GM12878 (cell line): ENCODE measurements at regions not wholly inside any gene's neighbourhood (a gene's known extent, or its start where the extent isn't known, plus 50 kb on each side); places are given as distances from the start of the nearest gene placed in this dataset.

Experiments used
- ATAC-seq: fragments of 200-7000 bp; cut with Tn5 transposase; 3 replicates; pipeline ENCODE4 v1.9.1; 2020; ENCODE audit warnings: mild to moderate bottlenecking, moderate library complexity
- BruUV-seq: library from RNA; stranded (reverse); fragments of 400-500 nt; replicated peaks from 2 replicates; lab custom pipeline; 2021; lab: Mats Ljungman, UMichigan
- CTCF ChIA-PET: fragments of 300-600 bp; sonication (Branson Sonifier 250); formaldehyde crosslinking; extraction: SDS; loops from one replicate; lab custom pipeline; 2021; ENCODE audit warnings: inconsistent platforms; lab: Yijun Ruan, JAX
- POLR2A ChIA-PET: fragments of 350-600 bp; formaldehyde crosslinking; extraction: SDS; loops from one replicate; lab custom pipeline; 2021; ENCODE audit warnings: inconsistent platforms; lab: Charles Lee
- RAD21 ChIA-PET: fragments of 300-600 bp; sonication (Branson Sonifier 250); formaldehyde crosslinking; loops from one replicate; lab custom pipeline; 2023; ENCODE audit warnings: antibody characterized with exemption; ENCODE audit not compliant: unreplicated experiment; lab: Charles Lee
- SMC1A ChIA-PET: fragments of 300-600 bp; sonication (Branson Sonifier 250); formaldehyde crosslinking; loops from one replicate; lab custom pipeline; 2023; ENCODE audit not compliant: unreplicated experiment, uncharacterized antibody; lab: Charles Lee
- DNase-seq: peaks from one replicate; pipeline ENCODE4 v3.0.0-alpha.2; 2011; ENCODE audit warnings: low read depth, low spot score
- FAIRE-seq: peaks from 3 replicates; lab custom pipeline; 2011; peaks lifted over from hg19 to GRCh38; lab: Jason Lieb, UNC
- H2AFZ ChIP-seq: 2 replicates; pipeline ENCODE4 v1.6.0; 2011; ENCODE audit warnings: low read depth, low read length, control low read depth; ENCODE audit not compliant: control insufficient read depth
- H3K27ac ChIP-seq: 2 replicates; pipeline ENCODE4 v1.5.1; 2011; ENCODE audit warnings: control low read depth; ENCODE audit not compliant: control insufficient read depth, insufficient read depth
- H3K27me3 ChIP-seq, 2 experiments: replicated peaks in 1 of 2; 2 replicates each; pipeline versions ENCODE4 v1.6.0 to v1.6.1; 2011; ENCODE audit warnings: low read length in 1 of 2; ENCODE audit not compliant: control insufficient read depth in 2 of 2, insufficient read depth in 2 of 2
- H3K36me3 ChIP-seq, 2 experiments: 2 replicates each; pipeline ENCODE4 v1.5.1; 2011; ENCODE audit warnings: low read length in 1 of 2; ENCODE audit not compliant: control insufficient read depth in 2 of 2, insufficient read depth in 2 of 2
- H3K4me1 ChIP-seq: 2 replicates; pipeline ENCODE4 v1.6.1; 2011; ENCODE audit warnings: mild to moderate bottlenecking, low read length, moderate library complexity, mixed read lengths; ENCODE audit not compliant: control insufficient read depth, insufficient read depth
- H3K4me2 ChIP-seq: 2 replicates; pipeline ENCODE4 v1.6.0; 2011; ENCODE audit warnings: control low read depth; ENCODE audit not compliant: control insufficient read depth, insufficient read depth
- H3K4me3 ChIP-seq: fragments of 200-600 bp; sonication (generic); 2 replicates; pipeline ENCODE4 v1.5.1; 2016
- H3K79me2 ChIP-seq: 2 replicates; pipeline ENCODE4 v1.6.0; 2011; ENCODE audit warnings: low read length; ENCODE audit not compliant: control insufficient read depth, insufficient read depth
- H3K9ac ChIP-seq: 2 replicates; pipeline ENCODE4 v1.8.0; 2011; ENCODE audit warnings: low read length, control low read depth, mixed read lengths; ENCODE audit not compliant: control insufficient read depth, insufficient read depth
- H3K9me3 ChIP-seq: replicated peaks from 3 replicates; pipeline ENCODE4 v1.5.1; 2011; ENCODE audit warnings: mild to moderate bottlenecking, low read length; ENCODE audit not compliant: control insufficient read depth, insufficient read depth
- H4K20me1 ChIP-seq: 2 replicates; pipeline ENCODE4 v1.6.0; 2011; ENCODE audit not compliant: control insufficient read depth, insufficient read depth
- ATF7 ChIP-seq: fragments of 450-650 bp; IDR thresholded peaks from 2 replicates; pipeline ENCODE4 v1.6.1; 2016; ENCODE audit warnings: low read depth, mild to moderate bottlenecking
- BRCA1 ChIP-seq: IDR thresholded peaks from 2 replicates; pipeline ENCODE4 v1.6.1; 2011; ENCODE audit warnings: low read depth, low read length, improper control_type of control experiment
- CHD2 ChIP-seq: IDR thresholded peaks from 2 replicates; pipeline ENCODE4 v1.6.1; 2011; ENCODE audit warnings: low read depth, low read length, improper control_type of control experiment, borderline replicate concordance
- CHD4 ChIP-seq: fragments of 200-600 bp; sonication (generic); IDR thresholded peaks from 2 replicates; pipeline ENCODE4 v1.6.1; 2016; ENCODE audit warnings: mild to moderate bottlenecking
- CUX1 ChIP-seq: IDR thresholded peaks from 2 replicates; pipeline ENCODE4 v1.6.1; 2012; ENCODE audit warnings: improper control_type of control experiment, low read depth, low read length; ENCODE audit not compliant: insufficient replicate concordance
- MXI1 ChIP-seq: fragments of 150-350 bp; IDR thresholded peaks from 2 replicates; pipeline ENCODE4 v1.6.1; 2011; ENCODE audit warnings: low read depth, mild to moderate bottlenecking, inconsistent platforms, low read length, improper control_type of control experiment
- NFYA ChIP-seq: IDR thresholded peaks from 2 replicates; pipeline ENCODE4 v1.6.1; 2011; ENCODE audit warnings: low read depth, mild to moderate bottlenecking, low read length, improper control_type of control experiment, borderline replicate concordance
- NR2C1 ChIP-seq: fragments of 450-650 bp; IDR thresholded peaks from 2 replicates; pipeline ENCODE4 v1.6.1; 2017; ENCODE audit warnings: antibody characterized with exemption, mild to moderate bottlenecking, moderate library complexity
- NR2C2 ChIP-seq: IDR thresholded peaks from 2 replicates; pipeline ENCODE4 v1.6.1; 2011; ENCODE audit warnings: borderline replicate concordance, low read depth; ENCODE audit not compliant: control insufficient read depth, insufficient read length
- PKNOX1 ChIP-seq: fragments of 450-650 bp; IDR thresholded peaks from 2 replicates; pipeline ENCODE4 v1.6.1; 2016; ENCODE audit warnings: mild to moderate bottlenecking
- SMAD1 ChIP-seq: fragments of 450-650 bp; IDR thresholded peaks from 2 replicates; pipeline ENCODE4 v1.6.1; 2018; ENCODE audit warnings: mild to moderate bottlenecking, low read depth; ENCODE audit not compliant: partially characterized antibody
- SP1 ChIP-seq: IDR thresholded peaks from one replicate; pipeline ENCODE4 v1.6.1; 2011; ENCODE audit warnings: low read depth, low read length
- TARDBP ChIP-seq: IDR thresholded peaks from 2 replicates; pipeline ENCODE4 v1.6.1; 2016; ENCODE audit warnings: borderline replicate concordance
- ZNF274 ChIP-seq: IDR thresholded peaks from one replicate; pipeline ENCODE4 v1.8.0; 2011; ENCODE audit not compliant: insufficient read length, insufficient read depth
- ZSCAN29 ChIP-seq: fragments of 450-650 bp; IDR thresholded peaks from 2 replicates; pipeline ENCODE4 v1.6.1; 2017; ENCODE audit warnings: mild to moderate bottlenecking, moderate library complexity
- WGBS: methylation state at CpG from one replicate; pipeline ENCODE4 v1.1.6; 2016; ENCODE audit warnings: low lambda C conversion rate; ENCODE audit not compliant: insufficient replicate concordance, insufficient coverage; ENCODE audit errors: missing lambda C conversion rate; 5-methylcytosine and 5-hydroxymethylcytosine counted together
- in situ Hi-C: fragments of 300-500 bp; cut with MboI; formaldehyde crosslinking; loops from 9 replicates; pipeline ENCODE4 v1.14.3; 2018; ENCODE audit warnings: mixed read lengths
- intact Hi-C: fragments of 100-400 bp; cut with micrococcal nuclease; formaldehyde crosslinking; loops from one replicate; pipeline ENCODE4 v1.14.2; 2022; ENCODE audit not compliant: unreplicated experiment

GRCh38 chr7:11969643-11970042, 137.6 kb upstream of the THSD7A start (continued):
- TF ChIP-seq CUX1 (no peak), PKNOX1 (no peak), SP1 (no peak), BRCA1 (no peak)

GRCh38 chr7:11970132-11970531, 138.1 kb upstream of the THSD7A start:
- ChIA-PET CTCF (interaction anchor here (1.1 kb wide), 1 partner anchor 11 kb away, joined by 3 read pairs; no protein-coding TSS in a partner anchor), SMC1A (interaction anchor here (1.3 kb wide), 1 partner anchor 11 kb away, joined by 3 read pairs; no protein-coding TSS in a partner anchor), RAD21 (no interaction called here), POLR2A (no interaction called here)
- ATAC-seq (no peak), DNase-seq (no peak), FAIRE-seq (no peak)
- Histone ChIP-seq H3K27me3 (no peaks in the 10 kb centered on the region), H3K79me2 (no peaks in the 10 kb centered on the region), H3K4me2 (no peak overlapping the region), H3K9ac (no peak overlapping the region), H3K36me3 (no peaks in the 10 kb centered on the region), H2AFZ (no peak overlapping the region), H3K4me1 (no peaks in the 10 kb centered on the region), H3K27ac (no peak overlapping the region), H3K4me3 (no peak overlapping the region), H3K9me3 (no peaks in the 10 kb centered on the region), H4K20me1 (no peaks in the 10 kb centered on the region)
- in situ Hi-C loops = no loop called here
- no peak for TF ChIP-seq NR2C2
- no peak for TF ChIP-seq CHD4
- TF ChIP-seq CHD2 = no peak
- no peak for TF ChIP-seq NFYA
- TF ChIP-seq ZNF274 = no peak
- no peak for TF ChIP-seq MXI1
- no peak for TF ChIP-seq ZSCAN29
- no peak for TF ChIP-seq TARDBP
- no peak for TF ChIP-seq ATF7
- TF ChIP-seq NR2C1 = no peak
- no peak for TF ChIP-seq SMAD1
- 5% methylated on average over 3 of the region's 3 CpGs for WGBS
- no TSS peak for BruUV-seq
- intact Hi-C loops = no loop called here
